Panc1 (cell line): ENCODE measurements at regions not wholly inside any gene's neighbourhood (a gene's known extent, or its start where the extent isn't known, plus 50 kb on each side); places are given as distances from the start of the nearest gene placed in this dataset.

ENCODE experiments used
- ATAC-seq: fragments of 200-7000 bp; cut with Tn5 transposase; 2 replicates; pipeline ENCODE4 v1.9.1; 2020; ENCODE audit warnings: mild to moderate bottlenecking, moderate library complexity
- BruUV-seq: library from RNA; stranded (reverse); fragments of 400-500 nt; replicated peaks from 2 replicates; lab custom pipeline; 2021; lab: Mats Ljungman, UMichigan
- CTCF ChIA-PET: fragments of 300-600 bp; sonication (Branson Sonifier 250); formaldehyde crosslinking; loops from one replicate; lab custom pipeline; 2022; ENCODE audit warnings: antibody characterized with exemption; lab: Charles Lee
- POLR2A ChIA-PET: fragments of 300-600 bp; sonication (Branson Sonifier 250); formaldehyde crosslinking; loops from one replicate; lab custom pipeline; 2022; ENCODE audit warnings: antibody characterized with exemption; lab: Charles Lee
- DNase-seq: peaks from one replicate; pipeline ENCODE4 v3.0.0-alpha.2; 2010; ENCODE audit warnings: low read depth, low spot score
- H3K27ac ChIP-seq: 2 replicates; pipeline ENCODE4 v1.5.1; 2011; ENCODE audit warnings: mild to moderate bottlenecking, low read length, inconsistent platforms
- H3K27me3 ChIP-seq: fragments of 200-500 bp; sonication (Bioruptor generic); 2 replicates; pipeline ENCODE4 v1.6.0; 2014; ENCODE audit warnings: low read length, inconsistent platforms; ENCODE audit not compliant: control insufficient read depth, insufficient read depth
- H3K36me3 ChIP-seq: fragments of 200-500 bp; sonication (Bioruptor generic); 2 replicates; pipeline ENCODE4 v1.5.1; 2014; ENCODE audit warnings: inconsistent platforms, mild to moderate bottlenecking, low read length, moderate library complexity; ENCODE audit not compliant: control insufficient read depth, insufficient read depth
- H3K4me1 ChIP-seq: 2 replicates; pipeline ENCODE4 v1.5.1; 2011; ENCODE audit warnings: inconsistent platforms, mild to moderate bottlenecking, low read length, moderate library complexity; ENCODE audit not compliant: control insufficient read depth, insufficient read depth
- H3K4me3 ChIP-seq, 2 experiments: 2 replicates each; pipeline ENCODE4 v1.5.1; 2011 to 2012; ENCODE audit warnings: low read depth in 2 of 2, low read length in 2 of 2, mild to moderate bottlenecking in 2 of 2, inconsistent platforms in 1 of 2, moderate library complexity in 1 of 2
- H3K9me3 ChIP-seq: fragments of 200-500 bp; sonication (Bioruptor generic); 2 replicates; pipeline ENCODE4 v1.5.1; 2014; ENCODE audit warnings: low read depth, mild to moderate bottlenecking, inconsistent platforms, low read length, moderate library complexity; ENCODE audit not compliant: control insufficient read depth, insufficient read depth
- POLR2AphosphoS5 ChIP-seq: IDR thresholded peaks from 2 replicates; pipeline ENCODE4 v1.6.1; 2012; ENCODE audit warnings: mild to moderate bottlenecking, low read depth, low read length, moderate library complexity
- SIN3A ChIP-seq: IDR thresholded peaks from 2 replicates; pipeline ENCODE4 v1.6.1; 2012; ENCODE audit warnings: low read depth, mild to moderate bottlenecking, low read length, moderate library complexity, borderline replicate concordance; ENCODE audit not compliant: insufficient read depth
- TCF7L2 ChIP-seq: IDR thresholded peaks from 2 replicates; pipeline ENCODE4 v1.6.1; 2011; ENCODE audit warnings: mild to moderate bottlenecking, low read depth, low read length, inconsistent platforms
- in situ Hi-C: cut with HindIII; loops from 2 replicates; pipeline ENCODE4 v1.10.0; 2016; ENCODE audit warnings: low sequenced_read_pairs, low pct_unique_long_range_greater_than_20kb
- intact Hi-C: fragments of 100-400 bp; cut with micrococcal nuclease; formaldehyde crosslinking; loops from one replicate; pipeline ENCODE4 v1.10.0; 2022; ENCODE audit not compliant: unreplicated experiment
- TF ChIP-seq, protein P1 (sequence below), 2 experiments: IDR thresholded peaks; 2 replicates each; pipeline ENCODE4 v1.6.1; 2011 to 2012; ENCODE audit warnings: low read depth in 2 of 2, control low read depth in 1 of 2, low read length in 1 of 2, mild to moderate bottlenecking in 1 of 2, moderate library complexity in 1 of 2; ENCODE audit not compliant: insufficient read depth in 1 of 2
- TF ChIP-seq, protein P2 (sequence below): fragments of 450-650 bp; IDR thresholded peaks from 2 replicates; pipeline ENCODE4 v1.5.1; 2017; ENCODE audit warnings: mild to moderate bottlenecking

DNA sequence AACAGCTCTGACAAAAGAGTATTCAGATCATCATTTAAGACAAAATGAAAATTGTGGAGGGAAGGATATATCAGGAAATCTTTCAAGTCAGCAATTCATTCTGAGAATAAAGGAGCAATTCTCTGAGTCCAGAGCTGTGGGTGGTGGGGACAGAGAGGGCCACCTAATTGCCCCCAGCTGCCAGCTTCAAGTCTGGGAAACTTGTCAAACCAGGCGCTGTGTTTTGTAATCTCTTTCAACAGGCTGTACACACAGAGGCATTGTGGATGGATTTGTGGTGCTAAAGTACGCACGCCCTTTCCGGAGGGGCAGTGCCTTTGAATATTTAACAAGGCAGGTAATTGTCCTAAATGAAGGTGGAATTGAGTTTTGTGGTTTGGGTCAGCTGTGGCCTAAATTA lies 591.1 kb upstream of the BOD1L1 start:
- H3K27ac ChIP-seq, result no peak overlapping the region
- H3K4me1 ChIP-seq, result no peaks in the 10 kb centered on the region
- H3K9me3 ChIP-seq, result no peaks in the 10 kb centered on the region
- TF ChIP-seq, protein P1, sequence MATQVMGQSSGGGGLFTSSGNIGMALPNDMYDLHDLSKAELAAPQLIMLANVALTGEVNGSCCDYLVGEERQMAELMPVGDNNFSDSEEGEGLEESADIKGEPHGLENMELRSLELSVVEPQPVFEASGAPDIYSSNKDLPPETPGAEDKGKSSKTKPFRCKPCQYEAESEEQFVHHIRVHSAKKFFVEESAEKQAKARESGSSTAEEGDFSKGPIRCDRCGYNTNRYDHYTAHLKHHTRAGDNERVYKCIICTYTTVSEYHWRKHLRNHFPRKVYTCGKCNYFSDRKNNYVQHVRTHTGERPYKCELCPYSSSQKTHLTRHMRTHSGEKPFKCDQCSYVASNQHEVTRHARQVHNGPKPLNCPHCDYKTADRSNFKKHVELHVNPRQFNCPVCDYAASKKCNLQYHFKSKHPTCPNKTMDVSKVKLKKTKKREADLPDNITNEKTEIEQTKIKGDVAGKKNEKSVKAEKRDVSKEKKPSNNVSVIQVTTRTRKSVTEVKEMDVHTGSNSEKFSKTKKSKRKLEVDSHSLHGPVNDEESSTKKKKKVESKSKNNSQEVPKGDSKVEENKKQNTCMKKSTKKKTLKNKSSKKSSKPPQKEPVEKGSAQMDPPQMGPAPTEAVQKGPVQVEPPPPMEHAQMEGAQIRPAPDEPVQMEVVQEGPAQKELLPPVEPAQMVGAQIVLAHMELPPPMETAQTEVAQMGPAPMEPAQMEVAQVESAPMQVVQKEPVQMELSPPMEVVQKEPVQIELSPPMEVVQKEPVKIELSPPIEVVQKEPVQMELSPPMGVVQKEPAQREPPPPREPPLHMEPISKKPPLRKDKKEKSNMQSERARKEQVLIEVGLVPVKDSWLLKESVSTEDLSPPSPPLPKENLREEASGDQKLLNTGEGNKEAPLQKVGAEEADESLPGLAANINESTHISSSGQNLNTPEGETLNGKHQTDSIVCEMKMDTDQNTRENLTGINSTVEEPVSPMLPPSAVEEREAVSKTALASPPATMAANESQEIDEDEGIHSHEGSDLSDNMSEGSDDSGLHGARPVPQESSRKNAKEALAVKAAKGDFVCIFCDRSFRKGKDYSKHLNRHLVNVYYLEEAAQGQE (IDR thresholded peaks at IDR 0.05; ENCODE audit: insufficient read depth in 1 of 2, low read depth in 2 of 2, low read length in 1 of 2), result no peak
- TF ChIP-seq, protein P2, sequence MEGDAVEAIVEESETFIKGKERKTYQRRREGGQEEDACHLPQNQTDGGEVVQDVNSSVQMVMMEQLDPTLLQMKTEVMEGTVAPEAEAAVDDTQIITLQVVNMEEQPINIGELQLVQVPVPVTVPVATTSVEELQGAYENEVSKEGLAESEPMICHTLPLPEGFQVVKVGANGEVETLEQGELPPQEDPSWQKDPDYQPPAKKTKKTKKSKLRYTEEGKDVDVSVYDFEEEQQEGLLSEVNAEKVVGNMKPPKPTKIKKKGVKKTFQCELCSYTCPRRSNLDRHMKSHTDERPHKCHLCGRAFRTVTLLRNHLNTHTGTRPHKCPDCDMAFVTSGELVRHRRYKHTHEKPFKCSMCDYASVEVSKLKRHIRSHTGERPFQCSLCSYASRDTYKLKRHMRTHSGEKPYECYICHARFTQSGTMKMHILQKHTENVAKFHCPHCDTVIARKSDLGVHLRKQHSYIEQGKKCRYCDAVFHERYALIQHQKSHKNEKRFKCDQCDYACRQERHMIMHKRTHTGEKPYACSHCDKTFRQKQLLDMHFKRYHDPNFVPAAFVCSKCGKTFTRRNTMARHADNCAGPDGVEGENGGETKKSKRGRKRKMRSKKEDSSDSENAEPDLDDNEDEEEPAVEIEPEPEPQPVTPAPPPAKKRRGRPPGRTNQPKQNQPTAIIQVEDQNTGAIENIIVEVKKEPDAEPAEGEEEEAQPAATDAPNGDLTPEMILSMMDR, result no peak
- TF ChIP-seq TCF7L2 (no peak), SIN3A (no peak), POLR2AphosphoS5 (no peak)
- POLR2A ChIA-PET, result no interaction called here
- CTCF ChIA-PET, result no interaction called here
- no peaks in the 10 kb centered on the region for H3K36me3 ChIP-seq
- H3K27me3 ChIP-seq, result no peaks in the 10 kb centered on the region
- H3K4me3 ChIP-seq, result no peak overlapping the region
- ATAC-seq, result no peak
- DNase-seq, result no peak
- intact Hi-C loops (no loop called here), in situ Hi-C loops (no loop called here)
- no TSS peak for BruUV-seq

DNA sequence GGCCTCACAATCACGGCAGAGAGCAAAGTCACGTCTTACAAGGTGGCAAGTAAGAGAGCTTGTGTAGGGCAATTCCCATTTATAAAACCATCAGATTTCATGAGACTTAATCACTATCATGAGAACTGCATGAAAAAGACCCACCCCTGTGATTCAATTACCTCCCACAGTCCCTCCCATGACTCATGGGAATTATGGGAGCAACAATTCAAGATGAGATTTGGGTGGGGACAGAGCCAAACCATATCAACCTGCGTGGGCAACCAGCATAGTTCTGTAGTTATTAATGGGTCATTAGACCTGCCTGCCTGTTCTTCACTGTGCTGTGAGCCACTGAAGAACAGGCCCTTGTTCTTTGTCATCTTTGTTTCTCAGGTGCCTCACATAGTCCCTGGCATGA lies 593.7 kb upstream of the BOD1L1 start:
- Histone ChIP-seq H3K4me1 (no peaks in the 10 kb centered on the region), H3K27ac (no peak overlapping the region), H3K9me3 (no peaks in the 10 kb centered on the region), H3K36me3 (no peaks in the 10 kb centered on the region), H3K27me3 (no peaks in the 10 kb centered on the region), H3K4me3 (no peak overlapping the region)
- no TSS peak for BruUV-seq
- ATAC-seq, result no peak
- in situ Hi-C loops, result no loop called here
- DNase-seq, result no peak
- CTCF ChIA-PET, result no interaction called here
- POLR2A ChIA-PET, result no interaction called here
- TF ChIP-seq TCF7L2 (no peak), POLR2AphosphoS5 (no peak), SIN3A (no peak)
- TF ChIP-seq, protein P1 (IDR thresholded peaks at IDR 0.05; ENCODE audit: insufficient read depth in 1 of 2, low read depth in 2 of 2, low read length in 1 of 2), result no peak
- TF ChIP-seq, protein P2, result no peak
- intact Hi-C loops, result no loop called here
